Activated CD4-positive, alpha-beta T cell treated with anti-CD3 and anti-CD28 coated beads, Interleukin-2, amount 10 ng/mL, durations not matched to agents 24 days and 14 days (primary cell): ENCODE measurements at regions not wholly inside any gene's neighbourhood (a gene's known extent, or its start where the extent isn't known, plus 50 kb on each side); places are given as distances from the start of the nearest gene placed in this dataset.

ENCODE experiments used
- DNase-seq: peaks from one replicate; pipeline ENCODE4 v3.0.0; 2022
- H3K27ac Mint-ChIP-seq: one replicate; pipeline ENCODE4 v1.8.0; 2022; ENCODE audit warnings: mild to moderate bottlenecking, mixed read lengths
- H3K27me3 Mint-ChIP-seq: one replicate; pipeline ENCODE4 v1.8.0; 2022; ENCODE audit warnings: mixed read lengths
- H3K36me3 Mint-ChIP-seq: one replicate; pipeline ENCODE4 v1.8.0; 2022; ENCODE audit warnings: low read depth, mild to moderate bottlenecking, mixed read lengths
- H3K4me1 Mint-ChIP-seq: one replicate; pipeline ENCODE4 v1.8.0; 2021; ENCODE audit warnings: mixed read lengths
- H3K4me3 Mint-ChIP-seq: one replicate; pipeline ENCODE4 v1.8.0; 2022; ENCODE audit warnings: mild to moderate bottlenecking, moderate library complexity, mixed read lengths
- H3K9me3 Mint-ChIP-seq: one replicate; pipeline ENCODE4 v1.8.0; 2021; ENCODE audit warnings: mixed read lengths
- intact Hi-C: fragments of 100-400 bp; cut with micrococcal nuclease; formaldehyde crosslinking; loops from one replicate; pipeline ENCODE4 v1.15.1; 2023

- DNase-seq: no peak
- intact Hi-C loops: no loop called here
- Mint-ChIP-seq H3K36me3 (no peaks in the 10 kb centered on the region), H3K4me1 (no peaks in the 10 kb centered on the region), H3K4me3 (no peak overlapping the region), H3K27ac (no peak overlapping the region), H3K27me3 (no peaks in the 10 kb centered on the region), H3K9me3 (no peaks in the 10 kb centered on the region)
Measured at GRCh38 chr13:79716191-79716590, 235.2 kb downstream of the NDFIP2 start.

GRCh38 chr13:79711631-79712030 lies 230.7 kb downstream of the NDFIP2 start:
- Mint-ChIP-seq H3K27ac (no peak overlapping the region), H3K27me3 (no peaks in the 10 kb centered on the region), H3K9me3 (no peaks in the 10 kb centered on the region), H3K36me3 (no peaks in the 10 kb centered on the region), H3K4me1 (no peaks in the 10 kb centered on the region), H3K4me3 (no peak overlapping the region)
- intact Hi-C loops: no loop called here
- DNase-seq: no peak

DNA sequence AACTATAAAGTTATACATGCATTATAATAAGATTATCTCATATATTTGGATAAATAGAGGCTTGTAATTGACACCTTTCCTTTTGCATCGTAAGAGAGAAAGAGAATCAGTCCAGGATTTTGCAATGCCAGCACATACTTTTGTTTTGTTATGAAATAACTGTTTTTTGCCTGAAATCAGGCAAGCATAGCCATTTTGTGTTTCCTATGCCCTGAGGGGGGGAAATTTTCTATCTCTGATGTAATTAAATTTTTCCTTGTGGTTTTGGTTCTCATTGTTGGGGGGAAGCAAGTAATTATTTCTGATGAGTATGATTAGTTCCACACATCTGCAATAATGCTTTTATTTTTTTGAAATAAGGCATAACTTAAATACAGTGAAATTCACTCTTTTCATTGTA lies 229.4 kb downstream of the NDFIP2 start:
- no peaks in the 10 kb centered on the region for H3K36me3 Mint-ChIP-seq
- no peak overlapping the region for H3K27ac Mint-ChIP-seq
- H3K27me3 Mint-ChIP-seq: no peaks in the 10 kb centered on the region
- intact Hi-C loops: no loop called here
- H3K4me3 Mint-ChIP-seq: no peak overlapping the region
- DNase-seq: no peak
- no peaks in the 10 kb centered on the region for H3K9me3 Mint-ChIP-seq
- H3K4me1 Mint-ChIP-seq: no peaks in the 10 kb centered on the region

GRCh38 chr13:79709471-79709870 lies 228.5 kb downstream of the NDFIP2 start:
- no peaks in the 10 kb centered on the region for H3K9me3 Mint-ChIP-seq
- no peaks in the 10 kb centered on the region for H3K4me1 Mint-ChIP-seq
- H3K27me3 Mint-ChIP-seq: peaks cover 2% of the 10 kb centered on the region
- no peak overlapping the region for H3K27ac Mint-ChIP-seq
- intact Hi-C loops: loop anchor here (5.0 kb wide), 1 partner anchor 1127 kb away; no protein-coding TSS in a partner anchor
- H3K36me3 Mint-ChIP-seq: no peaks in the 10 kb centered on the region
- DNase-seq: no peak
- no peak overlapping the region for H3K4me3 Mint-ChIP-seq

- Mint-ChIP-seq H3K4me3 (no peak overlapping the region), H3K27ac (no peak overlapping the region), H3K4me1 (no peaks in the 10 kb centered on the region), H3K36me3 (no peaks in the 10 kb centered on the region), H3K9me3 (no peaks in the 10 kb centered on the region), H3K27me3 (peaks cover 2% of the 10 kb centered on the region)
- intact Hi-C loops: no loop called here
- DNase-seq: no peak
Measured at GRCh38 chr13:79703772-79704171, 222.8 kb downstream of the NDFIP2 start.

DNA sequence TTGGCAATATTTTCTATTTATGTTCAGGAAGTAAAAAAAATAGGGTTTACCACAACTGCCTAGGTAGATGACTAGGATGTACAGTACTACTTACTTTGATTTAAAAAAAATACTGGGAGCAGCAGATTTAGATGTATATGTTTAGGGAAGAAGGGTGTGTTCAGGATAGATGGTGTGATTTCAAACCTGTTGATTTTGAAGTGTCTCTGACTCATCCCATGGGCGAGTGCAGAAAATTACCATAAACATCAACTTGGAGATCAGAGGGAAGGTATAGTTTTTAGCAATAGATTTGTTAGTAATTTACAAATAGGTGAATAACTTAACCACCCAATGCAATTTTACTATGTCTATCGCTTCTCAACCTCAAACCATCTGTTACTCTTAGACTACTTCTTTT lies 214.8 kb downstream of the NDFIP2 start:
- intact Hi-C loops: no loop called here
- H3K4me3 Mint-ChIP-seq: no peak overlapping the region
- H3K27ac Mint-ChIP-seq: no peak overlapping the region
- no peak for DNase-seq
- H3K36me3 Mint-ChIP-seq: no peaks in the 10 kb centered on the region
- no peaks in the 10 kb centered on the region for H3K9me3 Mint-ChIP-seq
- no peaks in the 10 kb centered on the region for H3K27me3 Mint-ChIP-seq
- H3K4me1 Mint-ChIP-seq: no peaks in the 10 kb centered on the region

GRCh38 chr13:79692846-79693245 lies 211.9 kb downstream of the NDFIP2 start:
- Mint-ChIP-seq H3K27ac (no peak overlapping the region), H3K4me1 (no peaks in the 10 kb centered on the region)
- intact Hi-C loops: no loop called here

GRCh38 chr13:79691826-79692225 lies 210.9 kb downstream of the NDFIP2 start:
- H3K27me3 Mint-ChIP-seq: no peaks in the 10 kb centered on the region
- H3K4me3 Mint-ChIP-seq: no peak overlapping the region
- no peaks in the 10 kb centered on the region for H3K4me1 Mint-ChIP-seq
- DNase-seq: no peak
- intact Hi-C loops: no loop called here
- H3K9me3 Mint-ChIP-seq: no peaks in the 10 kb centered on the region
- no peaks in the 10 kb centered on the region for H3K36me3 Mint-ChIP-seq
- H3K27ac Mint-ChIP-seq: no peak overlapping the region

More at GRCh38 chr13:79692846-79693245, 211.9 kb downstream of the NDFIP2 start:
- DNase-seq: no peak
- H3K9me3 Mint-ChIP-seq: no peaks in the 10 kb centered on the region
- no peaks in the 10 kb centered on the region for H3K36me3 Mint-ChIP-seq
- H3K27me3 Mint-ChIP-seq: no peaks in the 10 kb centered on the region
- H3K4me3 Mint-ChIP-seq: no peak overlapping the region

GRCh38 chr13:79688741-79689140 lies 207.8 kb downstream of the NDFIP2 start:
- H3K4me1 Mint-ChIP-seq: no peaks in the 10 kb centered on the region
- no peak overlapping the region for H3K4me3 Mint-ChIP-seq
- intact Hi-C loops: no loop called here
- no peak overlapping the region for H3K27ac Mint-ChIP-seq
- no peaks in the 10 kb centered on the region for H3K9me3 Mint-ChIP-seq
- H3K36me3 Mint-ChIP-seq: no peaks in the 10 kb centered on the region
- no peaks in the 10 kb centered on the region for H3K27me3 Mint-ChIP-seq
- DNase-seq: no peak

DNA sequence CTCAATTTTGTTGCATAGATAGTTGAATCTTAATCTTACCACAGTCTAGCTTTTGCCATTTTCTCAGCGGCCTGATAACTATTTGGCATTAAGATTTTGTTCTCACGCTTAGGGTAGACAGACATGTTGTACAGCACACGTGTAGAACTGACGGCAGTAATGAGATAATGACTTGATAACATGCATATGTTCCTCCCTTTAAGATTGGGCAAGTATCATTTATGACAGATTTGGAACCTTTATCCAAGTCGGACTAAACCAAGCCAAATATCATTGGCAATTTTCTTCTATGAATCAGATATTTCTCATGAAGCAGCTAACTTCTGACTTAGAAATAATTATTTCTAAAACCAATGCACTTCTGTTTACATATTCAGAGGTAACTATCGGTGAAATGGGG lies 205.5 kb downstream of the NDFIP2 start:
- H3K27me3 Mint-ChIP-seq: no peaks in the 10 kb centered on the region
- H3K36me3 Mint-ChIP-seq: no peaks in the 10 kb centered on the region

GRCh38 chr13:79684371-79684770 lies 203.4 kb downstream of the NDFIP2 start:
- Mint-ChIP-seq H3K4me1 (no peaks in the 10 kb centered on the region), H3K9me3 (no peaks in the 10 kb centered on the region)

More for the DNA sequence above, 205.5 kb downstream of the NDFIP2 start:
- H3K9me3 Mint-ChIP-seq: no peaks in the 10 kb centered on the region
- no peaks in the 10 kb centered on the region for H3K4me1 Mint-ChIP-seq
- intact Hi-C loops: no loop called here
- H3K4me3 Mint-ChIP-seq: no peak overlapping the region
- DNase-seq: no peak
- no peak overlapping the region for H3K27ac Mint-ChIP-seq

GRCh38 chr13:79682164-79682563 lies 201.2 kb downstream of the NDFIP2 start:
- no peaks in the 10 kb centered on the region for H3K9me3 Mint-ChIP-seq
- no peak for DNase-seq
- H3K4me1 Mint-ChIP-seq: no peaks in the 10 kb centered on the region
- peaks cover 5% of the 10 kb centered on the region for H3K27me3 Mint-ChIP-seq
- intact Hi-C loops: no loop called here
- no peak overlapping the region for H3K27ac Mint-ChIP-seq
- no peaks in the 10 kb centered on the region for H3K36me3 Mint-ChIP-seq
- H3K4me3 Mint-ChIP-seq: no peak overlapping the region

More at GRCh38 chr13:79684371-79684770, 203.4 kb downstream of the NDFIP2 start:
- intact Hi-C loops: no loop called here
- Mint-ChIP-seq H3K36me3 (no peaks in the 10 kb centered on the region), H3K27ac (no peak overlapping the region), H3K27me3 (peaks cover under 1% of the 10 kb centered on the region), H3K4me3 (no peak overlapping the region)
- no peak for DNase-seq

- intact Hi-C loops: no loop called here
- DNase-seq: no peak
Measured at GRCh38 chr13:79681069-79681468, 200.1 kb downstream of the NDFIP2 start.

DNA sequence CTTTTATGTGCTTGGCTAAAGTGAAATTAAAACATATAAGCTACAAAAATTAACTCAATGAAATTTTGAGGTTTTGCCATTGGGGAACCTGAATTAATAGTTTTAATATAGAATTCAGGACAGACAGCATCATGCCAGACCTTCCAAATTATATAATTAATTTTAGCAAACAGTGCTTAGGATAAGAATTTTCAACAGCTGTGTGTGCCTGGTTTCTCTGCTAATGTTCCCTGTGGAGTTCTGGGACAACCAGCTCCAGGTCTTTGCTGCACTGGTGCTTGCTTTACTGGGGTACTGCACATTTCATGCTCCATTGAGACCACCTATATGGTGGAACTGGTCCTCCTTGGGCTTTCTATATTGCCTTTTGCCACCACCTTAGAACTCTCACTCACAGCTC lies 199.5 kb downstream of the NDFIP2 start:
- intact Hi-C loops: no loop called here
- peaks cover 5% of the 10 kb centered on the region for H3K27me3 Mint-ChIP-seq
- H3K4me3 Mint-ChIP-seq: no peak overlapping the region
- H3K36me3 Mint-ChIP-seq: no peaks in the 10 kb centered on the region
- no peak for DNase-seq
- H3K27ac Mint-ChIP-seq: no peak overlapping the region
- H3K9me3 Mint-ChIP-seq: no peaks in the 10 kb centered on the region
- H3K4me1 Mint-ChIP-seq: no peaks in the 10 kb centered on the region

More at GRCh38 chr13:79681069-79681468, 200.1 kb downstream of the NDFIP2 start:
- H3K4me3 Mint-ChIP-seq: no peak overlapping the region
- H3K4me1 Mint-ChIP-seq: no peaks in the 10 kb centered on the region
- H3K9me3 Mint-ChIP-seq: no peaks in the 10 kb centered on the region
- peaks cover 5% of the 10 kb centered on the region for H3K27me3 Mint-ChIP-seq
- H3K36me3 Mint-ChIP-seq: no peaks in the 10 kb centered on the region
- no peak overlapping the region for H3K27ac Mint-ChIP-seq

GRCh38 chr13:79679334-79679733 lies 198.4 kb downstream of the NDFIP2 start:
- no peak overlapping the region for H3K27ac Mint-ChIP-seq

More at GRCh38 chr13:79679334-79679733, 198.4 kb downstream of the NDFIP2 start:
- no peaks in the 10 kb centered on the region for H3K9me3 Mint-ChIP-seq
- intact Hi-C loops: loop anchor here (5.0 kb wide), 1 partner anchor 683 kb away; no protein-coding TSS in a partner anchor
- H3K36me3 Mint-ChIP-seq: no peaks in the 10 kb centered on the region
- no peaks in the 10 kb centered on the region for H3K4me1 Mint-ChIP-seq
- peak; percentile 80 for DNase-seq
- H3K27me3 Mint-ChIP-seq: peaks cover 5% of the 10 kb centered on the region
- no peak overlapping the region for H3K4me3 Mint-ChIP-seq
